IPS DF 6.9 (cell line): ENCODE measurements at regions not wholly inside any gene's neighbourhood (a gene's known extent, or its start where the extent isn't known, plus 50 kb on each side); places are given as distances from the start of the nearest gene placed in this dataset.

Experiments used
- DNase-seq: peaks from one replicate; pipeline ENCODE4 v3.0.0-alpha.2; 2013; ENCODE audit warnings: low read depth, low spot score
- H3K27ac ChIP-seq: one replicate; pipeline ENCODE4 v1.5.1; 2013; ENCODE audit warnings: low read length, control low read depth
- H3K27me3 ChIP-seq: 2 replicates; pipeline ENCODE4 v1.6.1; 2013; ENCODE audit warnings: mild to moderate bottlenecking, low read length; ENCODE audit not compliant: control insufficient read depth, insufficient read depth
- H3K36me3 ChIP-seq: 2 replicates; pipeline ENCODE4 v1.6.1; 2013; ENCODE audit warnings: low read length; ENCODE audit not compliant: control insufficient read depth, insufficient read depth
- H3K4me1 ChIP-seq: 2 replicates; pipeline ENCODE4 v1.6.1; 2013; ENCODE audit warnings: low read length; ENCODE audit not compliant: control insufficient read depth, insufficient read depth
- H3K4me3 ChIP-seq: 2 replicates; pipeline ENCODE4 v1.5.1; 2013; ENCODE audit warnings: mild to moderate bottlenecking, low read length
- H3K9me3 ChIP-seq: 2 replicates; pipeline ENCODE4 v1.6.1; 2013; ENCODE audit warnings: low read length, inconsistent platforms; ENCODE audit not compliant: control insufficient read depth, insufficient read depth
- WGBS: extraction: QIAGEN DNeasy Blood & Tissue Kit; methylation state at CpG from one replicate; pipeline ENCODE4 v1.1.7; 2013; ENCODE audit warnings: mixed read lengths, missing lambda C conversion rate; ENCODE audit not compliant: insufficient read length, insufficient coverage; 5-methylcytosine and 5-hydroxymethylcytosine counted together

GRCh38 chr21:27498025-27498424, 531.1 kb upstream of the ADAMTS5 start:
- no peak for DNase-seq
- H3K27ac ChIP-seq = no peak overlapping the region
- no peaks in the 10 kb centered on the region for H3K27me3 ChIP-seq
- no CpG with 5 or more reads among the region's 3 CpGs for WGBS
- H3K4me3 ChIP-seq = no peak overlapping the region
- no peaks in the 10 kb centered on the region for H3K36me3 ChIP-seq
- H3K9me3 ChIP-seq = no peaks in the 10 kb centered on the region
- no peaks in the 10 kb centered on the region for H3K4me1 ChIP-seq

GRCh38 chr21:27495836-27496235, 528.9 kb upstream of the ADAMTS5 start:
- no CpG with 5 or more reads among the region's 1 CpG for WGBS
- H3K4me1 ChIP-seq = no peaks in the 10 kb centered on the region
- H3K36me3 ChIP-seq = no peaks in the 10 kb centered on the region
- no peak overlapping the region for H3K27ac ChIP-seq
- no peaks in the 10 kb centered on the region for H3K27me3 ChIP-seq
- H3K4me3 ChIP-seq = no peak overlapping the region
- H3K9me3 ChIP-seq = no peaks in the 10 kb centered on the region
- no peak for DNase-seq

GRCh38 chr21:27493542-27493941, 526.7 kb upstream of the ADAMTS5 start:
- DNase-seq = no peak
- Histone ChIP-seq H3K27ac (no peak overlapping the region), H3K4me1 (no peaks in the 10 kb centered on the region), H3K36me3 (no peaks in the 10 kb centered on the region), H3K9me3 (no peaks in the 10 kb centered on the region), H3K27me3 (no peaks in the 10 kb centered on the region), H3K4me3 (no peak overlapping the region)

GRCh38 chr21:27487676-27488075, 520.8 kb upstream of the ADAMTS5 start:
- Histone ChIP-seq H3K4me1 (no peaks in the 10 kb centered on the region), H3K9me3 (no peaks in the 10 kb centered on the region), H3K27ac (no peak overlapping the region), H3K27me3 (no peaks in the 10 kb centered on the region), H3K36me3 (no peaks in the 10 kb centered on the region), H3K4me3 (no peak overlapping the region)
- no CpG with 5 or more reads among the region's 3 CpGs for WGBS
- no peak for DNase-seq

GRCh38 chr21:27480841-27481261, 514.0 kb upstream of the ADAMTS5 start:
- H3K36me3 ChIP-seq = no peaks in the 10 kb centered on the region
- no peaks in the 10 kb centered on the region for H3K9me3 ChIP-seq
- DNase-seq = no peak
- H3K27me3 ChIP-seq = no peaks in the 10 kb centered on the region
- H3K27ac ChIP-seq = no peak overlapping the region
- whole genome bisulfite sequencing = no CpG with 5 or more reads among the region's 2 CpGs
- no peak overlapping the region for H3K4me3 ChIP-seq
- no peaks in the 10 kb centered on the region for H3K4me1 ChIP-seq

GRCh38 chr21:27477296-27477695, 510.4 kb upstream of the ADAMTS5 start:
- H3K9me3 ChIP-seq = no peaks in the 10 kb centered on the region
- no peak for DNase-seq
- no peaks in the 10 kb centered on the region for H3K4me1 ChIP-seq
- no peak overlapping the region for H3K27ac ChIP-seq
- no peaks in the 10 kb centered on the region for H3K27me3 ChIP-seq
- no peak overlapping the region for H3K4me3 ChIP-seq
- WGBS = no CpG with 5 or more reads among the region's 2 CpGs
- H3K36me3 ChIP-seq = no peaks in the 10 kb centered on the region

- Histone ChIP-seq H3K36me3 (no peaks in the 10 kb centered on the region), H3K4me3 (no peak overlapping the region), H3K9me3 (no peaks in the 10 kb centered on the region), H3K4me1 (no peaks in the 10 kb centered on the region), H3K27me3 (no peaks in the 10 kb centered on the region), H3K27ac (no peak overlapping the region)
- DNase-seq = no peak
- no CpG with 5 or more reads among the region's 1 CpG for WGBS
These were observed 509.8 kb upstream of the ADAMTS5 start for GRCh38 chr21:27476696-27477095.

- Histone ChIP-seq H3K36me3 (no peaks in the 10 kb centered on the region), H3K27ac (no peak overlapping the region), H3K4me1 (no peaks in the 10 kb centered on the region), H3K27me3 (no peaks in the 10 kb centered on the region), H3K4me3 (no peak overlapping the region), H3K9me3 (no peaks in the 10 kb centered on the region)
- no peak for DNase-seq
- whole genome bisulfite sequencing = no CpG with 5 or more reads among the region's 7 CpGs
These were observed 508.6 kb upstream of the ADAMTS5 start for GRCh38 chr21:27475363-27475955.

GRCh38 chr21:27467366-27467765, 500.5 kb upstream of the ADAMTS5 start:
- no peaks in the 10 kb centered on the region for H3K27me3 ChIP-seq
- no peaks in the 10 kb centered on the region for H3K9me3 ChIP-seq
- no peak overlapping the region for H3K4me3 ChIP-seq
- no peak for DNase-seq
- no CpG with 5 or more reads among the region's 2 CpGs for WGBS
- no peak overlapping the region for H3K27ac ChIP-seq
- H3K4me1 ChIP-seq = no peaks in the 10 kb centered on the region
- no peaks in the 10 kb centered on the region for H3K36me3 ChIP-seq

- Histone ChIP-seq H3K36me3 (no peaks in the 10 kb centered on the region), H3K27ac (no peak overlapping the region), H3K4me1 (no peaks in the 10 kb centered on the region), H3K4me3 (no peak overlapping the region), H3K9me3 (no peaks in the 10 kb centered on the region), H3K27me3 (no peaks in the 10 kb centered on the region)
- no CpG with 5 or more reads among the region's 3 CpGs for WGBS
- no peak for DNase-seq
These were observed 499.3 kb upstream of the ADAMTS5 start for GRCh38 chr21:27466140-27466539.

- no CpG with 5 or more reads among the region's 1 CpG for WGBS
- Histone ChIP-seq H3K4me3 (no peak overlapping the region), H3K27ac (no peak overlapping the region), H3K9me3 (no peaks in the 10 kb centered on the region), H3K27me3 (no peaks in the 10 kb centered on the region), H3K36me3 (no peaks in the 10 kb centered on the region), H3K4me1 (no peaks in the 10 kb centered on the region)
- DNase-seq = no peak
These were observed 497.8 kb upstream of the ADAMTS5 start for GRCh38 chr21:27464648-27465047.
